GM19438 (cell line): ENCODE measurements at regions not wholly inside any gene's neighbourhood (a gene's known extent, or its start where the extent isn't known, plus 50 kb on each side); places are given as distances from the start of the nearest gene placed in this dataset.

Experiments used
- ATAC-seq: cut with Tn5 transposase; IDR thresholded peaks from one replicate; pipeline ENCODE4 v1.9.1; 2021; ENCODE audit warnings: low read depth; ENCODE audit not compliant: unreplicated experiment

DNA sequence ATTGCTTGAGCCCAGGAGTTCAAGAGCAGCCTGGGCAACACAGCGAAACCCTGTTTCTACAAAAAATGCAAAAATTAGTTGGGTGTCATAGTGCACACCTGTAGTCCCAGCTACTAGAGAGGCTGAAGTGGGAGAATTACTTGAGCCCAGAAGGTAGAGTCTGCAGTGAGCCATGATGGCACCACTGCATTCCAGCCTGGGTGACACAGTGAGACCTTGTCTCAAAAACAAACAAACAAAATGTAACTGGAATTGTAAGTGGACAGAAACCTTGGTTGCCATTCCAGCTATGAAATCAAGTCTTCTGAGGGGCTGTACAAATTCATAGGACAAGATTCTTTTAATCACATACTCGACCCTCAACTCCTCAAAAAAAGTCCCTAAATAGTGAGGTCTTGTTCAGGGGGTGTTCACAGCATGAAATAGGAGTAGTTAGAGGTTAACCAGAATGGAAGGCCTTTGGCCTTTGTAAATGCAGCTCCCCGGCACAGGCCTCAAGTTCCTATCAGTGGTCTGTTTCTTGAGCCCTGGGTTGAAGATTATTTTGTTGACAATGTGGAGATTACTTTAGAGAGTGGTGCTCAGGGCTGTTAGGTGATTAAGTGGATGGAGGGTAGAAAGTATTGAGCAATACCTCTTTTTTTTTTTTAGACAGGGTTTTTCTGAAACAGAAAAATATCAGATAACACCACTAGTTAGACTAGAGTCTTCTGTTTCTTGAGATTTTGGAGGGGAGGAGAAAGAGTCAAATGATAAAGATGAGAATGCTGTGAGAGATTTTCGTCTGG, 138.7 kb upstream of the ZNF648 start:
- no peak for ATAC-seq

DNA sequence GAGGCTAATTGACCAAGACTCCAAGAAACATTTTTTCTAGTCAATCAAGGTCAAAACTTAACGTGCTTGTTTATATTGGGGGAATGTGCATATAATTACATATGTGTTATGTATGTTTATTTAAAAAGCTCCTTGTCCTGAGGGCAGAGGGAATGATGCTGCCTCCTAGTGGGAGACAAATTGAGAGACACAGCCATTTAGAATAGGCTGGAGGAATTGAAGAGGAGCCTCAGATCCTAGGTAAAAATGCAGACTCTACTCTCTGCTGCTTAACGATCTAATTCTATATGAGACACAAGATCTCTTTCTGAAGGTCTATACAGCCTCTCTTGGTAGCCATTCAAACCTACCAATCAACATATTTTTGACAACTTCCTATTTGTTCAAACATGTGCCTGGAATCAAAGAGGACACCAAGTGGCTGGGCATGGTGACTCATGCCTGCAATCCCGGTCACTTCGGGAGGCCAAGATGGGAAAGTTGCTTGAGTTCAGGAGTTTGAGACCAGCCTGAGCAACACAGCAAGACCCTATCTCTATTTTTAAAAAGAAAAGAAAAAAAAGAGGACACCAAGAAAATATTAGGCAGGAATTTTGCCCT, 136.6 kb upstream of the ZNF648 start:
- ATAC-seq = no peak

DNA sequence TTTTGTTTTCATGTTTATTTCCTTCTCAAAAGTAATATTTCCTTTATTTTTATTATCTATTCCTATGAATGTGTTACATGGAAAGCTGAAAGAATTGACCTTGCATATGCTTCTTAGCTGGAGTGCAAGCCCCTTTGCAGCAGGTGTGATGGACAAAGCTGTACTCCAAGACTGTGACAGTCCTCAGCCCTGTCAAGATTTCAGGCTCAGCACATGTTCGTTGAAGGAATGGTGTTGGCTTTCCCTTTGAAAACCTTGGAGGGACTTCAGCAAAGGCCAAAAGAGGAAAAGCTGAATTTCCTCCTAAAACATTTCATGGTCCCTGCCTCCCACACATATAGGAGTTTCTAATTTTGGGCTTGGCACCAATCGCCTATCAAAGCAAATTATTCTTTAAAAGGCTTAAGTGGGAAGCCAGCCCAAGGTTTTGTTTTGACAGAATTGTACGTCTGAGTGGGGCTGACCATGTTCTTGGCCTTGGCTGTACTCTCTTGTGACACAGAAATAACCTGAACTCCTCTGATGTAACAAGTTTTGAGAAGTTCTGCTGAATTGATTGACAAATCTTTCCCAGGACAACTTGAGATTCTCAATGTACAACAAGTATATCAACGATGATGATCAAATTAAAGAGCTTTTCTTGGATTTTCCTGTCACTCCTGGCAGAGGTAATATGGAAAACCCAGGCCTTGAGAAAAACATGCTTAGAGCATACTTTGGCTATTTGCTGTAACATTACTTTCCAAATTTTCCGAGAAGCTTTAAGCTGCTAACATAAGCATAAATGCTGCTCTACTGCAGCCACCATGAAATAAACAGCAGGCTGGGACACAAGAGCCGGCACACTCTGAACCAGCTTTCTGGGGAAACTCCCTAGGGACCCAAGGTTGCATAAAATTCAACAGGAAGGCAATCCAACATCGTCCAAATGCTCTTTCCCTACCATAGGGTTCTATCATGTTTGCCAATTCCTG, 135.7 kb upstream of the ZNF648 start:
- ATAC-seq = no peak

DNA sequence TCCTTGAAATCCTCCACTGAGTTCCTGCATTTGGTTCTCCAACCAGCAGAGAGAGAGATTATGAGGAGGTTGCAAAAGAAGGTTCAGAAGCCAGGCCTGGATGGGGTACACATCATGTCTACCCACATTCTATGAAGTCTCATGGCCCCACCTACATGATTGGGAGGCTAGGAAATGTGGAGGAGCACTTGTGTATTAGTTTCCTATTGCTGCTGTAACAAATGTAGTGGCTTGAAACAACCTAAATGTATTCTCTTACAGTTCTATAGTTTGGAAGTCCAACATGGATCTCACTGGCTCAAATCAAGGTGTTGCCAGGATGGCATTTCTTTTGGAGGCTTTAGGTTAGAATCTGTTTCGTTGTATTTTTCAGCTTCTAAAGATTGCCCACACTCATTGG, 134.2 kb upstream of the ZNF648 start:
- ATAC-seq = no peak

DNA sequence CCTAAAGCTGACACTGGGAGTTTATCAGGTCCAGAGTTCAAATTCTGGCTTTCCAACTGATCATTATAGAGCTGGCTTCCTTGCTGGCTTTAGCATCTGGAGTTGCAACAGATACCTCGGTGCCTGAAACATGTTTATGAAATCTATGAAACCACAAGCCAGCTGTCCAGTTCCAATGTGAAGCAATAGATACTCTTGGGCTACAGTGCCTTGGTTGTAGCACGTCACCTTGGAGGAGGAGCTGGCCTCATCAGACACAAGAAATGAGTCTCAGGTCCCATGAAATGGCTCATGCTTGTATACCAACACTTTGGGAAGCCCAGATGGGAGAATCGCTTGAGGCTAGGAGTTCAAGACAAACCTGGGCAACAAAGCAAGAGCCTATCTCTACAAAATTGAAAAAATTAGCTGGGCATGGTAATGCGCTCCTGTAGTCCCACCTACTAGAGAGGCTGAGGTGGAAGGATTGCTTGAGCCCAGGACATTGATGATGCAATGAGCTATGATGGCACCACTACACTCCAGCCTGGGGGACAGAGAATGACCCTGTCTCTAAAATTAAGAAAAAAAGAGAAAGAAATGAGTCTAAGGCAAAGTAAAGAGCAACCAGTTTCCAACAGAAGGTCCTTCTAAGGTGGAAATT, 132.5 kb upstream of the ZNF648 start:
- ATAC-seq = no peak

DNA sequence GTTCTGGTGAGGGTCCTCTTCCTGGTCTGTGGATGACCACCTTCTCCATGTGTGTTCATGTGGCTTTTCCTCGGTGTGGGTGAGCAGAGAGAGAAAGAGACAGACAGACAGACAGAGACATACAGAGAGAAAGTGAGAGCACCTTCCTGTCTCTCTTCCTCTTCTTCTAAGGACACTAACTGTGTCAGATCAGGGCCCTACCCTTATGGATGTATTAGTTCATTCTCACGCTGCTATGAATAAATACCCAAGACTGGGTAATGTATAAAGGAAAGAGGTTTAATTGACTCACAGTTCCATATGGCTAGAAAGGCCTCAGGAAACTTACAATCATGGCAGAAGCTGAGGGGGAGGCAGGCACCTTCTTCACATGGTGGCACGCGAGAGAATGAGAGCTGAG, 131.5 kb upstream of the ZNF648 start:
- ATAC-seq = no peak

DNA sequence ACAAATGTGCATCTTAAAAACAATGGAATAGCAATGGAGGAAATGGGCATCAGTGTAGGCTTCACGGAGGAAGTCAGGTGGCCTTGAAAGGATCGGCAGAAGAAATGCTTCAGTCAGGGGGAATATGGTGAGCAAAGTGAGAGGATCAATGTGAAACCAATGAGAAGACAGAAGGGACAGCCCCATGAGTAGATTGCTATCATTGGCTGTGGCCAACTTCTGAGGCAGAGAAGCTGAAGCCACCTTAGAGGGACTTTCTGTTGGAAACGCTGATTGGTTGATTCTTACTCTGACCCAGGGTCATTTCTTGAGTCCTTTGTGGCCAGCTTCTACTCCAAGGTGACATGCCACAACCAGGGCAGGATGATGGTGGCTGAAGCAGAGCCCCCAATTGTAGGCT, 130.7 kb upstream of the ZNF648 start:
- ATAC-seq = no peak

DNA sequence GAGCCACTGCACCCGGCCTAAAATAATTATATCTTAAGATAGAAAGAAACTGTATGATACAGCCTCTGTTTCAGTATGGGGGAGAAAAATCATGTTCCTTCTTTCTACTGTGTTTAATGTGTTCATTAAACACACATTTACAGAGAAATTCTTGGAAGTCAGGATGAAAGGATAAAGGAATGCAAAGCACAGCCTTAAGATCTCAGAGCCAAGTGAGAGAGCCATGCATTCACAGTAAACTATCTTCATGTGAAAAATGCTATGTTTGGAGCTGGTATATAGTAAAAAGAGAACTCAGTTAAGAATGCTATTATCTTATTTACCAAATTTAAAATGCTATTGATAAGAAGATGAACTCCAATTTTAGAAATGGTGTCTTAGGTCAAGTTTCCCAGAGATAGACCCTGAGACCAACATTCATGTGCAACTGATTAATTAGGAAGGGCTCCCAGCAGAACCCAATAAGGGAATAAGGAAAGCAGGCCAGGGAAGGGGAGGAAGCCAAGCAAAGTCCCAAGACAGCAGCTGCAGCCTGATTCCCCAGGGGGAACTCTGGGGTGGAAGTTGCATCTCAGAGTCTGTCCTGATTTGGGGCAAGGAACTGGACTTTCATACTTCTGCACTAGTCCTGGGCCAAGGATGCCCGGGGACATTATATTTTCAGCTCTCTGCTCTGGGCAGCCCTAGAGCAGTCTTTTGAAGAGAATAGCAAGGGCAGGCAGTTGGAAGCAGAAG, 130.0 kb upstream of the ZNF648 start:
- ATAC-seq = no peak

DNA sequence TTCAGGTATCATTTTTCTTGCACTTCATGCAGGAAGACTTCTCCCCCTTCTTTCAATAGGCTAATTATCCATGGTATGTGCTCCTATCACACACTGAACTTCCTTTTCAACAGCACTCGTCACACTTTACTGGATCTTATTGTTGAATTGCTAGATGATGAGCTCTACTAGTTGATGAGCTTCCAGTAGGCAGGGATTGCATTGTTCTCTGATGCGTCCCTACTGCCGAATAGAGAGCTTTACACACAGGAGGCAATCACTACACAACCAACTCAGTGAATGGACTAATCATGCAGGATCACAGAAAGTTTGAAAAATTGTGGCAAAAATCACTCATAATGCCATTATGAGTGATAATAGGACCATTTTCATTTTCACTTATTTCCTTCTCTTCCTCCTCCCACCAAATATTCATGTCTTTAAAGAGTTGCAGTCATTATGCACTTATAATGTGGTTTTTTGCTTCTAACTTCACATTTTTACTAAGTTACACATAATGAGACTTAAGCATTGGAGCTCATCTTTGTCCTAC, 128.1 kb upstream of the ZNF648 start:
- no peak for ATAC-seq

DNA sequence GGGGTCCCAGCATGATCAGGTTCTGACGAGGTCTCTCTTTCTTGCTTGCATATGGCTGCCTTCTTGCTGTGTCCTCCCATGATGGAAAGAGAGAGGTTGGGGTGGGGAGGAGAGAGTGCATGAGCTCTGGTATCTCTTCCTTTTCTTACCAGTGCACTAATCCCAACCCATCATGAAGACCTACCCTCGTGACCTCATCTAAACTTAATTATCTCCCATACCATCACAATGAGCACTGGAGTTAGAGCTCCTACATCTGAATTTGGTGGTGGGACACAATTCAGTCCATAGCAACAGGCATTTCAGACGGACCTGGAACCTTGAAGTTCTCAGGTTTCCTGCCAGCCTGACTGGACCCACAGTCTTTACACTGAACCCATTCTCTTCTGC, 125.2 kb upstream of the ZNF648 start:
- no peak for ATAC-seq

DNA sequence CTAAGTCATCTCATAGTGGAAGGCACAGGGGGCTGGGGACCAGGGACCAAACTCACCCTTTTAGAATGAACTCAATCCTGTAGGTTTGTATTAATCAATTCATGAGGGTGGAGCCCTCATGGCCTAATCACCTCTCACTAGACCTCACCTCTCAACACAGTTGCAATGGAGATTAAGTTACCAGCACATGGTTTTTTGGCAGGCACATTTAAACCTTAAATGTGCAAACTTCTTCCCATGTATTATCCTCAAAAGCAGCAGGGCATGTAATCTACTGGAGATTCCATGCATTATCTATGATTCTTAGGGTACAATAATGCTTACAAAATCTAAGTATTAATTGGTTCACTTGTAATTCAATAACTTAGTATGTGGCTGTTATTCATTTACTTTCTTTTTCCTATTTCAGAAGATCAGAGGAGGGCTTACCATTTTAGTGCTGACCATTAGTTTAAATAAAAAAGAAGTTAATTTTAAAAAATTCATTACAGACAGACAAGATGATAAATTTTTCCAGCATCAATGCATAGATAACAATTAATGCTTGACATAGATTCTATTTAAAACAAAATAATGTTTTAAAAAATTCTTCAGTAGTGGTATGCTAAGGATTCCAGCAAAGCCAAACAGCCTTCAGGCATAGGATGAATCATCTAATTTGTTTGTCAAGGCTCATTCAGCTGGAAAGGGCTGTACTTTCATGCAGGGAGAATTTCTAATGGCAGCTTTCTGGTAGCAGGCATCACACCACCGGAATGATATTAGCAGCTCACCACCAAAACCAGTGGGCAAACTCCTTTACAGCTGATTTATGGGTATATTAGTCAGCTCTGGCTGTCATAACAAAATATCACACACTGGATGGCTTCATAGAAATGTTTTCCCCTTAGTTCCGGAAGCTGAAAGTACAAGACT, 124.6 kb upstream of the ZNF648 start:
- ATAC-seq = no peak

DNA sequence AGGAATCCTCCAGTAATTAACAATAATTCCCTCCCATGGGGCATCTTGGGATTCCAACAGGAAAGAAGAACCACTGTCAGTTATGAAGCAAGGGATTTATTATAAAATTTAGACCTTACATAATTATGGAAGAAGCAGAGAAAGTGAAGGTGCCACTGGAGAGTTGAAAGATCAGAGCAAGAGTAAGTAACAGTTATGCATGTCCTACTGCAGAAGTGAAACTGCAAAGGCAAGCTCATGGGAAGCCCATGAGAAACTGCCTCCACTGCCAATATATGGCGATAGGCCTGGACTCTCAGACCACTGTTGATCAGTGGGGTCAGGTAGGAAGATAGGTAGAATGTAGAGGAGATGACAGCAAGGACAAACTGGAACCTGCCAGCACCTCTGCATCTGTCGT, 123.6 kb upstream of the ZNF648 start:
- ATAC-seq = no peak

DNA sequence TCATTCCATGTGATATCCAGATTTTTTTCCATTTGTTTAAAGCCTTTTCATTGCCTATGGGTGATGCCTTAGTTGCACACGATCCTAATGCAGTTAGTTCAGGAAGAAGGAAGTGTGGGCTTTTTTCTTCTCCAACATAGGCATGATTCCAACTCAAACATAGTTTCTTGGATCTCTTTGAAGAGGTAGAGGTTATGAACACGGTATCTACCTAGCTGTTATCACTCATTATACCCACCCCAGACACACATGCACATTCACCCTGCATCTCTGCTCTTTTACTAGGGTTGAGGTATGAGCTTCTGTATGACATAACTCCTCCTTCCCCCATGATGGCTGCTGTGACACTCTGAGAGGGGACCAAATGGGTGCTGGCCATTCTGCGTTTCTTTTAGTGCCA, 122.1 kb upstream of the ZNF648 start:
- ATAC-seq = no peak

DNA sequence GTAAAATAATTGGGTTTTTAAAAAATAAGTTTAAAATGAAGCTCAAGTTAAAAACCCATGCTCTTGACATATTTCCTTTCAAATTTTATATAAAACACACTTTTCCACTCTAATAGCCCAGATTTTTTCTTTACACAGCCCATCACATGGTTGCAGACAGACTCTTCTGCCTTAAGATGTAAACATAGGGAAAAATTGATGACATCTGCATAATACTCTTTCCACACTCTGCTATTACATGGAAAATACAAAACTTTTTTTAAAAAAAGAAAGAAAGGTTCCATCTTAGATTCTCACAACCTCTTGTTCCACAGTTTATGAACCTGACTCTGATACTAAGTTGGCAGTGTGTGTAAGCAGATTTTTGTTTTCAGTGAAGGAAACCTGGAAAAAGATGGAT, 120.8 kb upstream of the ZNF648 start:
- no peak for ATAC-seq

DNA sequence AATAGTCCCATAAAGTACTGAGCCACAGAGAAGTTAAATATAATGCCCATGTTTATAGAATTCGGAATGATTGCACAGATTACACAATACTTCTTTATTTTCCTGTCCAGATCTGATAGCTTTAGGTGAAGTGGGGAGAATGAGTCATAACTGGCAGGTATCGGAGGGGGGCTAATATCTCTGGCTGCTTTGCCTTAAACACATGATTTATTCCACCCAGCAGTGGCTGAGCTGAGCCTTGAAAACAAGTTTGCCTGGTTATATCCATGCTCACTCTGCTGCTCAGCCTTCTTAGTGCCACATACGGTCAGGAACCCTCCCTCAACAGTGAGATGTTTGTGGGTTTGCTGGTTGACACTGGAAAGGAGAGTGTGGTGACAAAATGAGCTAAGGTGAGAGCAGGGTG, 119.7 kb upstream of the ZNF648 start:
- ATAC-seq = no peak

DNA sequence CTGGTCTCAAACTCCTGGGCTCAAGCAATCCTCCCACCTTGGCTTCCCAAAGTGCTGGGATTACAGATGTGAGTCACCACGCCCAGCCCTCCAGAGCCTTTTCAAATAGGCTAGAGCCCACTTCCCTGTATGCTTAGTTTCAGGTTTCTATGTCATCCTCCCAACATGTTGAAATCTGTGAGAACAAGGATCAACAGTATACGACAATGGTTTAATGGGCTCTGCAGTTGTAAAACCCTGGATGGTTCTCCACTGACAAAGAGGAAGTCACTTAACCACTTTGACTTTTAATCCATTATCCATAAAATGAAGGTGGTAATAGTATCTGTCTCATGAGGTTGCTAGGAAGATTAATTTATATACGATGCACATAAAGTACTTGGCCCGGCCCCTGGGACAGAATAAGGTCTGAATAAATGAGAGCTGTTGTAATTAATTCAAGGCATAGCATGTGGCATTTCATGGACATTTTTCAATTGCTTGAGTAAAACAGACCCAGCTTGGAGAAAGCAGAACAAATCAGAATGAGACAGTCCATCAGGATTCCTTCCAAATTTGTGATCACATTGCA, 113.9 kb upstream of the ZNF648 start:
- ATAC-seq = no peak

DNA sequence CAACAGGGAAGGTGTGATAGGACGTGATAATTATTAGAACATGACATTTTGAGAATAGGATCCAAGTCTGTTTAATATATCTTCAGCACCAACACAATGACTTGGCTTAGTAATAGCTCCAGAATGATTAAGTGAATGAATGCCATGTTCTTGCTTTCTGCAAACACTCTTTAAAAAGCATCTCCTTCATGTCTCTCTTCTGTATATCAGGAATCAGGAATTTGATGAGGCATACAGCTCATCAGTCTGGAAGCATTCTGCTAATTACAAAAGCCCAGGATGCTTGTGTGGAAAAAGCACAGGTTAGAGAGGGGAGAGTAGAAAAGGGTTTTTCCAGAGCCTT, 113.0 kb upstream of the ZNF648 start:
- ATAC-seq = no peak

DNA sequence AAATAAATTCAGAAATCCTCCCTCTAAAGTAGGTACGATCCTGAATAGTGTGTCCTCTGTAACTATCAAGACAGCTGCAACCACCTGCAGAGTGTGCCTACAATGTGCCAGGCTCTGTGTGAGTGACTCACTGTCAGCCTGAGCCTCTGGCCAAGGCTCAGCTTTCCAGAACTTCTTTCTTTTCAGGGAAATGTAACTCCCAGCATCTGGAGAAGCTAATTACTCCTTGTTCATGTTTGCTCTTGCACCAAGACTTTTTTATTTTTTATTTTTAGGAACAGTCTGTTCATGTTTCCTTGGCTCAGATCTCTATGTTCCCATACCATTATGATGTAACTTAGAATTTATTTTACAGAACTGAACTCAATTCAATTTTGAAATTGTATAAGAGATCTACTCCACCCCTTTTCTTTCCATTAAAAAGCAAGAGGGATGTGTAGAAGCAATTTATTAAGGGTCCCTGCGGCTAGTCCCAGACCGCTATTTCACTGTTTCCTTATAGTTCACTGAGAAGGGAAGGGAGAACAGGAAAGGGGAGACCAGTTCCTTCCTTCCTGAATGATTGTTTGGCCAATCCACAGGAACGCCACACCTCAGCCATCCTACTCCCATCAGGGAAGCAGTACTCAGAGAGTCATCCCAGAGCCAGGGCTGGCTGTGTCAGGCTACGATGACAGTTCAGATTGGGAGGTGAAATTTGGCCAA, 112.4 kb upstream of the ZNF648 start:
- no peak for ATAC-seq
